T-helper 1 cell treated with Interleukin-12 subunit alpha and Interleukin-12 subunit beta and Interleukin-4 antibody, amounts not matched to agents 30 ng/mL and 1 ng/mL, for 36 hours (primary cell): ENCODE measurements at regions not wholly inside any gene's neighbourhood (a gene's known extent, or its start where the extent isn't known, plus 50 kb on each side); places are given as distances from the start of the nearest gene placed in this dataset.

Experiments
- intact Hi-C: fragments of 100-400 bp; cut with micrococcal nuclease; formaldehyde crosslinking; loops from one replicate; pipeline ENCODE4 v1.15.1; 2024

DNA sequence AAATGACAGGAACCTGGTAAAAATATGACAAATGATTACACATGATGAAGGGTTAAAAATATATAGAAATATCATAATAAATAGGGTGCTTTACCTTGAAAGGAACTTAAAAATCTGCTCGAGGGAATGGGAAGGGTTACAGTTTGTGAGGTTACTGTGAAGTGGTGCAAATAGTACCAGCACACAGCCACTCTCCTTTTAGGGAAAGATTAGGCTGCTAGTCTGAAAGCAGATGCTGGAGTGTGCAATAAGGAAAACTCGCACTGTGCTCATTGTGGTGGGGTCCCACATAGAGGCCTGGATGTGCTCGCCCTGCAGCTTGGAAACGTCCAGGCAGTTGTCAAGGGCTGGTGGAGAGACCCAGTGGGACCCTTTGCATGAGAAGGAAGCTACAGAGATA, 145.9 kb upstream of the TBX20 start:
- intact Hi-C loops: loop anchor here (10.0 kb wide), 1 partner anchor 545 kb away; no protein-coding TSS in a partner anchor

DNA sequence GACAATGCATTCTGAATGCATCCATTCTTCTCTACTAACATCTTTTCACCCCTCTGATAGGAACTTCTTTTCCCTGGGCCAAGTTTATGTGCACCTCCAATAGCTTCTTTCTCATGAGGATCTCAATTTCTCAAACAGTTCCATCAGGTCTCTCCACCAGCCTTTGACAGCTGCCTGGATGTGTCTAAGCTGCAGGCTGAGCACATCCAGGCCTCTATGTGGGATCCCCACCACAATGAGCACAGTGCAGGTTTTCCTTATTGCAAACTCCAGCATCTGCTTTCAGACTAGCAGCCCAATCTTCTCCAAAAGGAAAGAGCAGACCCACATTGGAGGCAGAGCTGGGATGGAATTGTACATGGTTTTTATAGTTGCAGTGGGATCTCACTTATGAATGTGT, 145.3 kb upstream of the TBX20 start:
- intact Hi-C loops: no loop called here

GRCh38 chr7:35398518-35398917, 144.6 kb upstream of the TBX20 start:
- intact Hi-C loops: no loop called here

- intact Hi-C loops: no loop called here
Observed at GRCh38 chr7:35390146-35390545, 136.2 kb upstream of the TBX20 start.

DNA sequence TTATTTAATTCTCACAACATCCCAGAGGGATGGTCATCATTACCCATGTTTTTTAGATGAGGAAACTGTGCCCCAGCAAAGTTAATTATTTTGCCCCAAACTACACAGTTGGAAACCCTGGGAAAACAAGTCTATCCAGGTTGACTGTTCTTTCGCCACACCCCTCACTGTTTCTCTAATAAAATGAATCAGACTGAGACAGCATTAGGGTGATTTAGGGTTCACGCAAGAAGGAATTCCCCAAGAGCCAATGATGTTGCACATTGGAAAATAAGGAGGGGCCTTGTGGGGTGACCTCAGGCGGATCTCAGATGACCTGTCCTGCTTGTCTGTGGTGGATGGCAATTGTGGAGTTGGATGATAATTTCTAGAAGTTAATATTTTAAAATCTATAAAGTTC, 135.7 kb upstream of the TBX20 start:
- intact Hi-C loops: no loop called here

DNA sequence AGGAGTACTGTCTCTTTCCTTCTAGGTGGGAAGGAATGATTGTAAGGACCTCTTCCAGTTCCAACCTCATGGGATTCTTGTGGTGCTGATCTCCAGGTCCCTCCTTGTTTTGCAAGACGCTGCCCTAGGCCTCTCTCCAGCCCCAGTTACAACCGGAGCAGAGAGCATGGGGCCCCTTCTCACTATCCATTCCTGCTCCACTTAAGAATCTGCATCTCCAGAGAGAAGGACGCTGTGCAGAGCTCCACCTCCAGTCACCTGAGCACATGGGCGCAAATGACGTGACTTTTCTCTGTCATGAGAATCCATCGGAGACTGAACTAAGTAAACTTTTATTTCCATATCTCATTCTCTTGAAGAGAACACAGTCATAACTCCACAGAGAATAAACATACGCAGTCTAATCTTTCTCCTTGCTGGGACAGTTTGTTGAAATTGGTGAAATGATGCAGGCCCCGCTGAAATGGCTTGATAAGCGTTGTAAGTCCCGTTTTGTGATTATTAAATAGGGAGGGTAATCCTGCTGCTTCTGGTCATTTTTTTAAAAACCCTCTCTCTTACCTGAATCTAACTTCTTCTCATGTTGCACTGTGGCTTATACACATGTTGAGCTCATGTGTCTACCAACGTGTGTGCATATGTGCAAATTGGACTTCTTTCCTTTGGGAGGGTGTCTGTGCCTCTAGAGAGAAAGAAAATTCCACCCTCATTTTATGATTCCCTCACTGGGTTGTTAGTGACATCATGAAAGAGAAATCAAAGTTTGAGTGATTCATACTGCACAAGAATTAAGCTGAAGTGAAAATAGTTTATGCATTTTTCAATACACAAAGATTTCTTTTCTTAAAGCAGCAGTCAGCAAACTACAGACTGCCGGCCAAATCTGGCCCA, 133.2 kb upstream of the TBX20 start:
- intact Hi-C loops: no loop called here

DNA sequence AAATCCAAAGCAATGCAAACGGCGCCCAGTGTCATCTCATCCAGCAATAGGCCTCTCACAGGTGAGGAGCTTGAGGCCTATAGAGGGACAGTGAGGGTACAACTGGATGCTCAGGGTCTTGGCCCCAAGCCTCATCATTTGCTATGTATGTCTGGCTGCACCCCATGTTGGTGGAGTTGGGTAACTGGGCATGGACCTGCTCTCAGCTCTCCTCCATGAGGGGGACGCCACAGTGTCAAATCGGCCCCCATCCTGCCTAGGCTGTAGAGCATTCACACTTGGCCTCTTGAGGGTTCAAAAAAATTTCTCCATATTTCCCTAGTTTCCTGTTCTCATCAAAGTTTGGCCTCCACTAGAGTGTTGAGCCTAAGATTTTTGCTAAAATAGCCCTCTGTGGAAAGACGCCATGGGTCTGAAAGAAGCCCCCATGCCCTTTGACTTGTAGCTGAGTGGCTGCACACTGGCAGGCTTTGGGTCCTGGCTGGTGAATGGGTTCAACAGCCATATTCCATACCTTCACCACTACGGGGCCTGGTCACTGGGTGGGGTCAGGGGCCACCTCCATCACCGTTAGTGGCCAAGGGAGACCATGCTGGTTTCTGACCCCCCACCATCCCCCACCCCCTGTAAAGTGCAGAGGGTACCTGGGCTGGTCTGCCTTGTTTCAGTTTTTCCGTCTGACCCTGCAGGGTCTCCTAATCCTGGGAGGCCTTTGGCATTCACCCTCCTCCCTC, 132.3 kb upstream of the TBX20 start:
- intact Hi-C loops: no loop called here

DNA sequence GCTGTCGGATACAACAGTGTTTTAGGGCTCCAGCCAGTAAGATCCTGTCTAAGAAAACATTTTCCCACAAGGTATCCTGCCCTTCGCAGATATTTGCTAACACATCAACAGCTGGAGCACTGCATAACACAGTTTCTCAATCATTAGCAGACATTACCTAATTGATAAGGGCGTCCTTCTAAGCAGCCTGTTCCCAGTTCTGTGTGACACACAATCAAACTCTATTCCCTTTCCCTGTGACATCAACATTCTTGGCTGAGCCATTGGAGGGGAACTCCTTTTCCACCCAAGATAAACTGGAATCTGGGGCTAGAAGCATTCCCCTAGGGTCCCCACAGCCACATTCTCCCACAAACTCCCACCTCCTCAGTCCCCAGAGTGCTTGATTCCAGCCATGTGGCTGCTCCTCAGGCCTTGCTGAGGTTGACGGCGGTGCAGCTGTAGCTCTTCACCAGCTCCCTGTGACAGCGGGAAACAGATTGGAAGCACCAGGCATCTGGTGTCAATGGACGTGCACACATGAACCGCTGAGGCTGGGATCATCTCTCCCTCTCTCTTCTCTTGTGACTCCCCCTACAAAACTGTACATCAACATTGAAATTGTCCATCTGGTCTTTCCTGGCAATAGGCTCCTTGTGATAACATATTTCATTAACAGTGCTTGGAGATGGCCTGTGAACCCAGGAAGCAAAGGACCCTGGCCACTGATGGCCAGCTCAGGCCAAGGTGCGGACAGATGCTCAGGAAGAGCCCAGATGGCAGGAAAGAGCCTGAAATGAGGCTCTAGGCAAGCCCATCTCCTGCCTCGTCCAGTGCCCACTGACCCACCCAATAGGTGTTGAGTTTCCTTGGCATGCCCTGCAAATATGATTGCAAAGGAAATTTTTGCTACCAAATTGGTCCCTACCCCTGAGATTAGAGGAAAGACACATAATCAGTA, 131.1 kb upstream of the TBX20 start:
- intact Hi-C loops: no loop called here

GRCh38 chr7:35380739-35381224, 126.9 kb upstream of the TBX20 start:
- intact Hi-C loops: no loop called here

GRCh38 chr7:35379481-35379880, 125.6 kb upstream of the TBX20 start:
- intact Hi-C loops: no loop called here

GRCh38 chr7:35375516-35375915, 121.6 kb upstream of the TBX20 start:
- intact Hi-C loops: no loop called here

DNA sequence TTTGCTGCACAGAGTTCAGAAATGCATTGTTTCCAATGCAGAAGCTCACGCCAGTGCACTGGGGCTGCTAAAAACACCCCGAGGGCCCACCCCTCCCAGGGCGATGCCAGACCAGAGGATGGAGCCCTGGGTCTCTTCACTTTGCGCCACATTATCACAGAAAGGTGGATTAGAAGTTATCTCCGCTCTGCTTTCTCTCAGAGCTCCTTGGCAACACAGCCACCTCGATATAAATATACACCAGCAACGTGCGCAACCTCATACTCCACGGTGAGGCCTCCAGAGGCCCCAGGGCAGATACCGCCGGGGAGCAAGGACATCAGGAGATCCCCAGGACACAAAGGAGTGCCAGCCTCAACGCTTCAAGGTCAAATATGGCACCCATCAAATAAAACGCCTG, 121.0 kb upstream of the TBX20 start:
- intact Hi-C loops: no loop called here

DNA sequence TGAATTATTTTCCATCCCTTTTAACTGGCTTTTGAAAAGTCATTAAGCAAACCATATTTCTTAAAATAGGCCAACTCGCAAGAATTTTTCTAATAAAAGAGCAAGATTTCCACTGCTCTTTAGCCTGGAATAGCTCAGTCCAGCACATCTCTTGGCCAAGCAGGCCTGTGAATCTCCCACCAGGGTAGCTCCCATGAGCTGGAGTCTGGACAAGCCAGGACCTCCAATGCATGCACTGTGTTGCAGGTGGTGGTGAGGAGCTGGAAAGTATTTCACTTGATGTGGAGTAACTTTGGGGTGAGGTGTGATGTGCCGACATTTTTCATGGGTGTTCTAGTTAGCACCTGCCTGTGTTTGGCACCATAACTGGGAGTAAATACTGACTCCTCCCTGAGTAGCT, 117.3 kb upstream of the TBX20 start:
- intact Hi-C loops: no loop called here

DNA sequence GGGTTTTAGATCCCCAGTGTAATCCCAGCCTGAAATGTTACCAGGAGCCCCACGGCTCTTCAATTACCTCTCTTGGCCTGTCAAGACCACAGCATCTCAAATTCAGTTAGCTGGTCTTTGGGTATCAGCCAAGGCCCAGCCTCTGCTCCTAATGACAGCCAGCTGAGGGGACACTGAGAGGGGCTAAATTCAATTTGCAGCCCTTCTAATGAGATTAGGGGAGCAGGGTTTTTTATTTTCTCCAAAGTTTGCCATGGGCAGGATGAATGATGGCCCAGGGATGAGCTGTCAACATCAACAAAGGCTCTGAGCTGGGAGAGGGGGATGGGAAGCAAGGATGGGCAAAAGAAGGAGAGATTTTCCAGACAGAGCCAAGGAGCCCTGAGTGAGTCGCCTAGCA, 116.8 kb upstream of the TBX20 start:
- intact Hi-C loops: no loop called here

DNA sequence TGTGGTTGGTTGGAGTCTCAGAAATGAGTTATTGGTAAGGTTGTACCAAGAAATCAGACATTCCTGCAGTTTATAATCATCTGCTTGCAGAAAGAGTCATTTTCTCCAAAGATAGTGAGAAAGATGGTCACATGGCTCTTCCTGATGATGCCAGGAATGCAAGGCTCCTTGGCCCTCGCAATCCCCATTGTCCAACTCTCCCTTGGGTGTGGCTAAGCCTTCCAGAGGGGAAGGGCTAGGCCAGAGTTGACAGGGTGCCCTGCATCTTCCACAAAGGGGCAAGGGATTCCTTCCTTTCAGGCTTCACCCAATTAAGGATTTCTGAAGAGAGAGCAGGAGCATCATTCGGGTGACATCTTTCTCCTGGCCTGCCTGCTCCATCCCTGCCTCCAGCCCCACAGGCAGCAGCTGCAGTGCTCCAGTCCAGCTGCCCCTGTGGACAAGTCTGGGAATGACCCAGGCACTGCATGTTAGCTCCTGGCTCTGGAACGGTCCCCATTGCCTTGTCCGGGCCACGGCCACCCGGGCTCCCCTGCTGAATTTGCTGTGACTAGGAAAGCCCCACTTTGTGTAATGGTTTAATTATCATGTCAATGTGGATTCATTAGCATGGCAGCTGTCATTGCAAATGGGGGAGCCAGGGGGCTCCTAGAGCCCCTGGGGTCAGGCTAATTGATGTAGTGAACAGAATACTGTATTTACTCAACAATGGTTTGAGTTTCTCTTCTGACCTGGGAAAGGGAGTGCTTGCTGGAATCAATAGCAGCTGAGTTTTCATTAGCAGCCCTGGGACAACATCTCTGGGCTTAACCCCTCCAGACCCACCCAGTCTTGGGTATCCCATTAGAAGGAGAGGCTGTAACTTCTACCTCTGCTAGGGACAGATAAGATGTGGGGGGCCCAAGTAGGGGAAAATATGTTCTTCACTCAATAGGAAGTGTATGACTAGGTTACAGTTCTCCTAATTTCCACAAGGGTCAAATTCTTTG, 112.6 kb upstream of the TBX20 start:
- intact Hi-C loops: no loop called here

DNA sequence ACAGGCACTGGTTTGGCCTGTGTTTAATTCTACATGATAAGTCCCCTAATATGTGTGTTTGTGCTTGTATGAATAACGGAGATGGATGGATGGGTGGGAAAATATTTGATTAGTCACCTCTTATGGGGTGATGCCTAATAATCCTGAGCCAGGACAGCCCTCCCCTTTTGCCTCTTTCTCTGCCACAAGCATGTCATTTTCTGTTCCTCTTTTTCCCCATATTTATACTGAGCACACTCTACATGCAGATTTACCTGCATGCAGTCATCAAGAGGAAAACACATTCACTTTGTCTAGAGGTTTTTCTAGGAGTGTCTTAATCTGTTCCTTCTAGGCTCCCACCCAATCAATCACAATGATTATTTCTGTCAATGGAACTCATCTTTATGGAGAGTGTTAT, 111.6 kb upstream of the TBX20 start:
- intact Hi-C loops: no loop called here

GRCh38 chr7:35362341-35362740, 108.4 kb upstream of the TBX20 start:
- intact Hi-C loops: no loop called here

DNA sequence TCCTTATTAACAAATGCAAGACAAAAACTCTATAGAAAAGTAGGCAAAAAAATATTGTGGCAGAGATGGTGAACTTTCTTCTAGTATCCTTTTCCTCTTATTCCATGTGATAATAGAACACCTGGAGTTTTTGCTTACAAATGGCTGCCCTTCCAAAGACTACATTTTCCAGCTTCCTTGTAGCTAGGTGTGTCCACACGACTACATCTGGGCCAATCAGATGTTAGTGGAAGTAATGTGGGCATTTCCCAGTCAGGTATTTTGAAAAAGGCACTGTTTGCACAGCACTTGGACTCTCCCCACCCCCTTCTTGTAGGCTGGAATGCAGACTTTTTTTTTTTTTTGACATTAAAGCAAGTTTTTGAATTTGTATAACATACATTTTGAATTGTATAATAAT, 105.5 kb upstream of the TBX20 start:
- intact Hi-C loops: no loop called here

- intact Hi-C loops: no loop called here
Observed at GRCh38 chr7:35356495-35356894, 102.6 kb upstream of the TBX20 start.

GRCh38 chr7:35355911-35356310, 102.0 kb upstream of the TBX20 start:
- intact Hi-C loops: no loop called here
